PC-9 (cell line): ENCODE measurements at regions not wholly inside any gene's neighbourhood (a gene's known extent, or its start where the extent isn't known, plus 50 kb on each side); places are given as distances from the start of the nearest gene placed in this dataset.

Experiments used
- CTCF ChIP-seq: fragments of 200-600 bp; sonication (generic); conservative IDR thresholded peaks from 2 replicates; pipeline ENCODE4 v1.6.1; 2017; ENCODE audit warnings: mixed run types, antibody characterized with exemption, mild to moderate bottlenecking, moderate library complexity
- EZH2 ChIP-seq: fragments of 200-600 bp; sonication (generic); IDR thresholded peaks from 2 replicates; pipeline ENCODE4 v1.8.0; 2017; ENCODE audit warnings: antibody characterized with exemption, low read depth

DNA sequence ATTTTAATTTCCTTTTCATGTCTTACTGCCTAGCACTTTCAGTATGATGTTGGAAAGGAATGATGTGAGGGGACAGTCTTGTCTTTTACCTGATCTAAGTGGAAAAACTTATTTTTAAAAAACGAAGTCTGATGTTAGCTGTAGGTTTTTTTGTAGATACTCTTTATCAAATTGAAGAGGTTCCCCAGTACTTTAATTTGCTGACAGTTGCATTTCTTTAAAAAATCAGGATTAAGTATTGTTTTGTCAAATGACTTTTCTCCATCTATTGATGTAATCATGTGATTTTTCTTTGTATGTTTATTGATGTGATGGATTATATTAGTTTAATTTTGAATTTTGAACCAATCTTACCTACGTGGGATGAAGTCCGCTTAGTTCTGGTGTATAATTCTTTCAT lies 568.4 kb upstream of the AGA start:
- no peak for TF ChIP-seq CTCF
- TF ChIP-seq EZH2, result no peak
